ENCODE measurements at regions not wholly inside any gene's neighbourhood (a gene's known extent, or its start where the extent isn't known, plus 50 kb on each side); places are given as distances from the start of the nearest gene placed in this dataset.
A peak's percentile ranks its signal among the peaks of the same experiment; 100 is the strongest.

GRCh38 chr5:163369776-163370385 lies 67.5 kb upstream of the CCNG1 start:
- no peak for DNase-seq

- DNase-seq: no peak
Measured at GRCh38 chr5:163373436-163374084, 63.8 kb upstream of the CCNG1 start.

GRCh38 chr5:163377982-163378381 lies 59.4 kb upstream of the CCNG1 start:
- DNase-seq: no peak

GRCh38 chr5:163379298-163380155 lies 57.9 kb upstream of the CCNG1 start:
- DNase-seq: peak; percentile 72

- no peak for DNase-seq
Measured at GRCh38 chr5:163381832-163382231, 55.6 kb upstream of the CCNG1 start.

- DNase-seq: no peak
Measured at GRCh38 chr5:163383754-163384153, 53.6 kb upstream of the CCNG1 start.

GRCh38 chr5:163384669-163385068 lies 52.7 kb upstream of the CCNG1 start:
- no peak for DNase-seq

- DNase-seq: no peak
Measured at GRCh38 chr5:163385271-163385670, 52.1 kb upstream of the CCNG1 start.

GRCh38 chr5:163385824-163386223 lies 51.6 kb upstream of the CCNG1 start:
- no peak for DNase-seq

GRCh38 chr5:163386352-163386751 lies 51.0 kb upstream of the CCNG1 start:
- no peak for DNase-seq

GRCh38 chr5:163387589-163388343 lies 49.6 kb upstream of the CCNG1 start:
- DNase-seq: no peak

Data from hematopoietic multipotent progenitor cell treated with erythropoietin and hydrocortisone succinate and interleukin-3 and kit ligand, for 4 days (in vitro differentiated cells).